Stimulated activated CD8-positive, alpha-beta memory T cell treated with anti-CD3 and anti-CD28 coated beads, Interleukin-15, amount 100 ng/mL, for 48 hours (primary cell): ENCODE measurements at regions not wholly inside any gene's neighbourhood (a gene's known extent, or its start where the extent isn't known, plus 50 kb on each side); places are given as distances from the start of the nearest gene placed in this dataset.

Experiments used
- DNase-seq, 2 donors: peaks; one replicate each; pipeline ENCODE4 v3.0.0-alpha.2; 2020; ENCODE audit warnings: low read depth in 2 of 2

DNA sequence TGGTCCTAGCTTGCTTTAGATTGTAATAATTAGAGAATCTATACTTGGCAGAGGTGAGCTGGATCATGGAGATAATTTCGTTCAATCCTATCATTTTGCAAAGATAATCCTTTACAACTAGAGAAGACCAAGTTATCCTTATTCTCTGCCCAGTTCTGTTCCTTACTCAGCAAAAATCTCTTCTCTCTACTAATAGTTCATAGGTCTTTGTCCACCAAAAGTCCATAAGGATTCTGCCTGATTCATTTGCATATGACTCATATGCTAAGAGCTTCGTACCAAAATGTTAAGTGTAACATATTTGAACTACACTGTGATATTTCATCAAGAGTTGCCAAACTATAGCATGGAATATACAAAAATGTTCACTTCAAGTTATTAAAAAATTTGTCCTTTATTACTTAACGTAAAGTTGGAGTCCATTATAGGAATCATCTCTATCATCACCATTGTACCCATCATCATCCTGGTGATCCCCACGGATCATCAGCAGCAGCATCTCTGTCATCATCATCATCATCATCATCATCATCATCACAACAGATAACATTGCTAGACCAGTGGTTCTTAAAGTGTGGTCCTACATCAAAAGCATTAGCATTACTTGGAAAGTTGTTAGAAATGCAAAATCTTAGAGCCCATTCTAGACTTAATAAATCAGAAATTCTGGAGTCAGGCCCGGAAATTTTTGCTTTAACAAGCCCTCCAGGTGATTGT lies 463.0 kb downstream of the DHX35 start:
- no peak for DNase-seq

DNA sequence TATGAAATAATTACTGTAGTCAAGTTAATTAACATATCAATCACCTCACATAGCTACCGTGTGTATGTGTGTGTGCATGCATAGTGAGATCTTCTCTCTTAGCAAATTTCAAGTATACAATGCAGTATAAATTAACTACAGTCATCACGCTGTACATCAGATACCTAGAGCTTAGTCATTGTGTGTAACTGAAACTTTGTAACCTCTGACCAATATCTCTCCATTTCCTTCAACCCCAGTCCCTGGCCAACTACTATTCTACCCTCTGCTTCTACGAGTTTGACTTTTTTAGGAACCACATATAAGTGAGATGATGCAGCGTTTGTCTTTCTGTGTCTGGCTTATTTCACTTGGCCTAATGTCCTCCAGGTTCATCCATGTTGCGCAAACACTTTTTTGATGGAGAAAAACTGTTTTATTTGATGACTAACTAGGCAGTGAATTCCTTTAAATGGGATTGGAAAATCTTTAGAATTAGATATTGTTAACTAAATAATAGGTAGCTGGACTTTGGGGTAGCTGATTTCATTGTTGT lies 459.5 kb downstream of the DHX35 start:
- no peak for DNase-seq

DNA sequence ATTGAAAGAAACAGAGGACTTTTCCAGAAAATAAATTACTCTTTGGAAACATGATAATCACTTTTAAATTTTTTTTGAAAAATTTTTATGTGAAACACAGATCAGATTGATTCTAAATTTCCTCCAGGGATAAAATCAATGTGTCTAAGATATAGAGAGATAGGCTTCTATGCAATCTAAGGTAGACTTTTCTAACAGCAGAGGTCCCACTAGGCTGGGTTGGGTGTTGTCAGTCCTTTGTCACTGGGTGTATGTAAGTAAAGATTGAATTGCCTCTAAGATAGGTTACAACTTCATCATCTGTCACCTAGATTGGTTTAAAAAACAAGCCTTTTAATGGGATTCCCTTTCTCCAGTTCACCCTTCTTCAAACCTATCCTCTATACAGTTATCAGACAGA lies 449.9 kb downstream of the DHX35 start:
- DNase-seq: no peak

DNA sequence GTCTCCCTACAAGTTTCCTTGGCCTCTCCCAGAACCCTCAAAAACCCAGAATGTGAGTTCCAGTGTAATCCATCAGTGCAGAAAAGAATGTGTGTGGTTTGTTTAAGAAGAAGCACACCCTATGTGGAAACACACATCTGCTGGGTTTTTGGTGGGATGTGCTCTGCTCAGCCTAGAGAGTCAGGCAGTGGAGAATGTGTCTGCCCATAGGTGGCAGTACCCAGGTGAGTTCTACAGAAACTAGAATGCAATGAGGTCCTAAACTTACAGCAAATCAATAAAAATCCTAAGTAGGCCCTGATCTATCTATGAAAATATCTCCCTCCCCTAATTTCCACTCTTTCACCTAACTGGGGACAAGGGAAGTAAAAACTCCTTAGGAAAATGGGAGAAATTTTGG lies 437.3 kb downstream of the DHX35 start:
- DNase-seq: no peak

DNA sequence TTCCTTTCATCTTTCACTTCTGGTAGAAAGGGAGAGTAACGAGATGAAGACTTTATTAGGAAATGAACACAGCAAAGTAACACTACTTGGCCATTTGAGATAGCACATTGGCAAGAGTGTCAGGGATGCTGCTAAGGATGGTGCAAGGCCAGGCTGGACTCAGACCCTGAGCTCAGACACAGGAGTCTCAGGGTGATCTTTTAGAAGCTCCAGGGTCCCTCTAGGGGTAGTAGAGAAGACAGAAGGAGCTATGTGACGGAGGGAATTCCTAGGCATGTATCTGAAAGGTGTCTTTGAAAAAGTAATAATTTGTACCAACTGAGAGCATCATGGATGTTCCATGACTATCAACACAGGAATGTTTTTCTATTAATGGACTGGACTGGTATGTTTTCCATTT lies 436.5 kb downstream of the DHX35 start:
- no peak for DNase-seq

DNA sequence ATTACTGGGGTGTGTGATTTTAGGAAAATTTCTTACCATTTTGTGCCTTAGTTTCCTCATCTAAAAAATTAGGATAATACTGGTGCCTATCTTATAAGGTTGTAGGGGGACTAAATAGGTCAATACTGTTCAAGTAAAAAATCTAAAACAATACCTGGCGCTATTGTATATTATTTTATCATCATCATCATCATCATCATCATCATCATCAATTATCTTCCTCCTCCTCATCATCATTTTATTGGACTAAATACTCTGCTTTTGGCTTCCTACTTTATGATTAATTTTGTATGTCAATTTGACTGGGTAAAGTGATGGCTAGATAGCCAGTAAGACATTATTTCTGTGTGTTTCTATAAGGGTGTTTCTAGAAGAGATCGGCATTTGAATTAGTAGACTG lies 435.5 kb downstream of the DHX35 start:
- DNase-seq: no peak

DNA sequence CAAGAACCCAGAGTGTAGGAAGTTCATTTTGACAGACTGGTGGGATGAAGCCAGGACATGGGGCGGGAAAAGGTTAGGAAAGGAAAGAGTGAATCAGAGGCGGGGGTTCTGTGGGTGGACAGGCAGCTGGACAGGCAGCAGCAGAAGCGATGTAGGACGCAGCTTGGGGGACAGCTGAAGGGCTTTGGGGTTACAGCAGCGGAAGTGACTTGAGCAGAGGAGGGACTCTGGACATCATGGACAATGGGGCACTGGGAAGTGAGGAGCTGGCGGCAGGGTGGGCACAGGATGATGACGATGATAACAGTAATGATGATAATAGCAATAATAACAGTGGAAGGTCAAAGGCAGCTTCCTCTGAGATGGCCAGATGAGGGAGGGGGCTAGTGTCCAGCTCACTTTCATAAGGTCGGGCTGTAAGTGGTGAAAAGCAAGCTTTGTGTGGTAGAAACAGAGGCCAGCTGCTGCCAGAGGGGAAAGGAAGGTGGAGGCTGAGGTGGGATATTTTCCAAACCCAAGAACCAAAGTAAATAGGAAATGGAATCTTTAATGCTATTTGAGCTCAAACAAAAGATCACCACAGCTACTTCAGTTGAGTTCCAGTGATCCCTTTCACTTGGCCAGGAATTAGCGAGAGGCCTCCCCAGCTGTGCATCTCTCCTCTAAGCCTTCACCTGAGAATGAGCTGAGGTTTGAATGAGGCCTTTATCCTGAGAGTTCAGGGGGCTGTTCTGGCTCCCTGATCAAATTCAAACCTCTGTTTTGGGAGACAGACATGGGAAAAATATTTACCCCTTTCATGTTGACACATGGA lies 433.5 kb downstream of the DHX35 start:
- DNase-seq: no peak

DNA sequence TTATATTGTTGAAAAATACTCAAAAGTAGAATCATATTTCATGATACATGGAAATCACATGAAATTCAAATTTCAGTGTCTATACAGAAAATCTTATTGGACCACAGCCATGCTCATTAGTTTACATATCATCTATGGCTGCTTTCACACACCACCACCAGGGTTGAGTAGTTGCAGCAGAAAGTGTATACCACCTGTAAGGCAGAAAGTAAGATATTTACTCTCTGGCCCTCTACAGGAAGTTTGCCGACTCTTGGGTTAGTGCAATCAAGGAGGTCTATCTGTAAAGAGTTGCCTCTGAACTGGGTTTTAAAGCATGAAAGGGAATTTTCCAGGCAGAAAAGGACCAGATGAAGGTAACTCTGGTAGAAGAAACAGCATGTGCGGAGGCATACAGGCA lies 432.3 kb downstream of the DHX35 start:
- no peak for DNase-seq

DNA sequence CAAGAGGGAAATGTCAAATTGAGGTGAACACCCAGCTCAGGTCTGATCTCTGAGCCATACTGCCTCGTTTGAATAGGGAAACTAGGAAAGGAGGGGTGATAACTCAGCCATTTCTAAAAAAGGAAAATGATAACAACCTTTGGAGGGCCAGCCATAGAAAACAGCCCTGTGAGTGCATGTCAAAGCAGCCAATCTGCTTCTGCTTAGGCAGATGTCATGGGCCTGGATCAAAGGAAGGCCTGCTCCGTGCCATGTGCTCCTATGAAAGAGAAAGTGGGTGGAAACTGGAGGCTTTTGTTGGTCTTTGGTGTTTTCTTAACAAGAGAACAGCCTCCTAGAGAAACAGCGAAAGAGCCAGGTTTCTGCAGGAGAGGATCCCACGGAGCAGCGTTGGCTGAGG lies 428.0 kb downstream of the DHX35 start:
- DNase-seq: no peak

DNA sequence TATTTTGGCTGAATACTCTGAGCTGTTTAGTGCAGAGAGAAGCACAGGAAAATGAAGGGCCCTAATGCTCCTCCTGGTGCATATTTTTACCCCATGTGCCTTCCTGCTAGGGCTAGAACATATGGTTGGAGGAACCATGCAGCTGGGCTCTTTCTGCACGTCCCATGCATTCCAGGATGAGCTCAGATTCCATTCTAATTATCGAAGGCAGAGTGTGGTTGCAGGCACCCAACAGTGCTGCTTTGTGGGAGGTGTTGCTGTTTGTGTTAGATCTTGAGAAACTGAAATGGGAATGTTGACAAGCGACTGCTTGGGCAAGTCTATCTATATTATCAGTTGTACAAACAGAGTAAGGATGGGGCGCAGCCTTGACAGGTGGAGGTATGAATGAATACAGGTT lies 419.5 kb downstream of the DHX35 start:
- no peak for DNase-seq

DNA sequence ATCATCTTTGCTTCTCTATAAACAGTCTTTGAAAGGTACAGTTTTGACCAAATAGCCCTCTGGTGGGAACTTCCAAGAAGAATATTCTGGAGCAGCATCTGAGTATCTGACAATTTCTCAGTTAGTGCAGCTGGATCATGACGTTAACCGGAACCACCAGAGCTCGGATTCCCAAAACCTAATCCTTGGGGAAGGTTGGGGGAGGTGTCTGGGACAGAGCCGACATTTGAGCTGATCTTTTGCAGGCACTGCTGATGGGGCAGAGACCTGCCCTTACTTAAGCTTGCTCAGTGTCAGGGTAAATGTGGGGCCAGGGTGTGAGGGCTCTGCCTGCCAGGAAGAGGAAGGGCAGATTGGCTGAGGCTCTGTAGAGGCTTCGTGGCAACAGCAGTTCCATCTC lies 416.6 kb downstream of the DHX35 start:
- no peak for DNase-seq

DNA sequence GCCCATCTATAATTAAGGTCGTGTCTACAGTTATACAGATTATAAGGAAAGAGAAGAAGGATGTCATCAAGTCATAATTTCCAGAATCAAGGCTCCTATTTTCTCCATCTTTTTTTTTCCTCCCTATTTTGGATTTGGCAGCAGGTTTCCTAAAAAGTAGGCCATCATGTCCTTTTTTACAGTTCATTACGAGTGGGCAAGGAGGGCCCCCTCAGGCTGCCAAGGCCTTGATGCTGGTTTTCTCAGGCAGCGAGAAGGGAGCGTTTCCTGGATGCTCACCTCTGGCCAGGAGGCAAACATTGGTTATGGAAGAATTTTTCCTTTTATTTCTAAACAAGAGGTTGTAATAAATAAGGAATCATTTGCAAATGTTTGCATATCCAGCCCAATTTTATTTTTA lies 414.6 kb downstream of the DHX35 start:
- no peak for DNase-seq

DNA sequence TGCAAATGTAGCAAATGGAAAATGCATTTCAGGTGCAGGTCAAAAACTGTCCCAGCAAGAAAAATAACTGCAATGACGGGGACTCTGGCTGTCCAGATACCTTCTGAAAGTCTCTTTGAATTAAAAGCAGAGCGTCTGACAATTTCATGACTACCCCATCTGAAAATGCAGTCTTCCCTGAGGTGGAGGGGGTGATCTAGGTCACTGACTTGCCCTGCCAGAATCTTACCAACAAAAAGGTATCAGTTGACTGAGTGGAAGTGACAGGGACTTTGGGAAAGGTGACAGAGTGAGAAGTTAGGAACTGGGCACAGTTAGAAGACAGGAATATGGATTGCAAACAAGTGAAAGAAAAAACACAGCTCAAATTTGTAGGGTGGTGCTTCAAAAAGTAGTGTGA lies 402.2 kb downstream of the DHX35 start:
- no peak for DNase-seq

DNA sequence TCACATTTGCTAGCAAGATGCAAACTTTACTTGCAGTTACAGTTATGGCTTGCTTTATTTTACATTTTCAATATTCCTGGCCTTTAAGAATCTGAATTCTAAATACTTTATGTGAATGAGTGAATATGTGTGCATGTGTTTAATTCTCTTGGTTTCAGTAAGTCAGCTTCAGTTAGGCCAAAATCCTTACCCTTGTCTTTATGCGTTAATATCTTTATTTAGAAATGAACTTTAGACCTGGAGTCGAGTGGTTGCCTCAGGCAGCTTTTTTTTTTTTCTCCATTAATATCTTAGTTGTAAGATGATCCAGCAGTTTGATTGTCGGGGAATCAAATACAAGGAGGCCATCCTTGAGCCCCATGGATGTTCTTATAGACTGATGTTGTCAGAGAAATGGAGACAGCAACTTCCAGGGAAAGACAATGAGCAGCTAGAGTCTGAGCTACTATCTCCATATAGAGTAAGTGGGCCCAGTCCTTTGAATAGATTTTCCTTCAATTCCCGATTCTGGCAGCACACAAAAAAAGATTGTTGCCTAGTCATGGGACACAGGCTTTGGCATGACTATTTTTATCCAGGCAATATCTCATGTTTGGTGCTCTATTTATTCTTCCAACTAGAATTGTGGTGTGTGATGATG lies 398.0 kb downstream of the DHX35 start:
- DNase-seq: no peak

DNA sequence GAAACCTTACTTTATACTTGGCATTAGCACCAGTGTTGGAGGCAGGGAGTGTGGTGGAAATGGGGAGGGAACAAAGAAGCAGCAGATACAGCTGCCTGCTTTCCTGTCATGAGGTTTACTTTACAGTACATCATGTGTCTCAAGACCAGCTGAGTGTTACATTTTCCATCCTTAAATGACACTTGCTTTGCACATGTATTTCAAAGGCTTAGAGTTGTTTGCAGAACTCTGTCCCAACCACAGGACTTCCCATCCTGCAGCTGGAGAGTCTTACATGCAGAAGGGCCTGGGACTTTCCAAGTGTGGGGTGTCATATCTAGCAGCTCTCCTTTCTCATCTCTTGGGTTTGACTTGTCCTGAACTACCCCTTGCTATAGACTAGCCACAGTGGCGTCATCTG lies 395.9 kb downstream of the DHX35 start:
- DNase-seq: no peak

DNA sequence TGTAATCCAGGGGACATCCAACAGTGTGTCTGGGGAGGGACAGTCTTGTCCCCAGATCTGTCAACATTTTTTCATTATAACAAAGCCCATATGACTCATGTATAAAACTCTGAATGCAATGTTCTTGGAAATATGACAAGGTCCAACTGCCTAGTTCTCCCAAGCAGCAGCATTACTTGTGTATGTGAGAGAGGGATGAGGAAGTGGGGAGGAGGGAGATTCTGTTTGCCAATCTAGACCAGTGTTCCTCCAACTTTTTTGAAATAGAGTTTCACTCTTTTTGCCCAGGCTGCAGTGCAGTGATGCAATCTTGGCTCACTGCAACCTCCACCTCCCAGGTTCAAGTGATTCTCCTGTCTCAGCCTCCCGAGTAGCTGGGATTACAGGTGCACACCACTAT lies 394.8 kb downstream of the DHX35 start:
- no peak for DNase-seq

DNA sequence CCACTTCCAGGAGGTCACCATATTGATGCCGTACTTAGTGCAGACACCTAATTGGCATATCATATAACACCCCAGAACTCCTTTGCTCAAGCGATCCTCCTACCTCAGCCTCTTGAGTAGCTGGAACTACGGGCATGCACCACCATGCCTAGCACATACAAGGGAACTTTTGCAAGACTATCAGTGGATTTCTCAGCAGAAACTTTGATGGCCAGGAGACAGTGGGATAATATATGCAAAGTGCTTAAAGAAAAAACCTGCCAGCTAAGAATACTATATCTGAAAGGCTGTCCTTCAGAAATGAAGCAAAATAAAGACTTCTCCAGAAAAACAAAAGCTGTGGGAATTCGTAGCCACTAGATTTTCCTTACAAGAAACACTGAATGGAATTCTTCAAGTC lies 387.1 kb downstream of the DHX35 start:
- DNase-seq: no peak

DNA sequence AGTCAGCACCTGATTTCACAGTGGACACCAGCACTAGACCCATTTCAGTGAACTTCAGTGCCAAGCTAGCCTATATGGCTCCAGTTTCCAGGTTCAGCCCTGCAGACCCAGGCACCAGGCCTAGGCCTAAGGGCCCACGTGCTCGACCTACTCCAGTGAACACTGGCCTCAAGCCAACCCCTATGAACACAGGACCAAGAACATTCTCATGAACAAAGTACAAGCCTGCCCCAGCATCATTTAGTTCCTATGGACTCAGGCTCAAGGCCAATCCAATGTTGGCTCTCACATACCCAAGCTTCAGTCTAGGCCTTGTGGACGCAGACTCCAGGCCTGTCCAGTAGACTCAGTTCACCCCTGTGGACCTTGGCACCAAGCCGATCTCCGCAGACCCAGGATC lies 385.5 kb downstream of the DHX35 start:
- DNase-seq: no peak

DNA sequence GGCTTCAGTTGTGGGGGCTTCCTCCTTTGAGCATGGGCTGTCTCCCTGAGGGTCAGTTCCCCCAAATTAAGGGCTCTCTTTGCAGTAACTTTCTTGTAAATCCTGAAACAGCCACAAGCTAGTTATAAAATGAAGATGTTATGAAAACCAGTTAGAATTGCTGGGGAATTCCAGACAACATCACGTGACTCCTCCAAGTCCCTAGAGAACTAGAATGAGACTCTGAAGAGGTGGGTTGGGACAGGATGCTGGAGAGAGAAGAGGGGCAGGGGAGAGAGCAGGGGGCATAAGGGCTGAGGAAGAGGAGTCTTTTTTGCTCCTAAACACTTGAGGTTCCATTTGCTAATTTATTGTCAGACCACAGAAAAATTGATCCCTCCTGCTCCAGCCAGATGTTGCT lies 380.3 kb downstream of the DHX35 start:
- DNase-seq: no peak

DNA sequence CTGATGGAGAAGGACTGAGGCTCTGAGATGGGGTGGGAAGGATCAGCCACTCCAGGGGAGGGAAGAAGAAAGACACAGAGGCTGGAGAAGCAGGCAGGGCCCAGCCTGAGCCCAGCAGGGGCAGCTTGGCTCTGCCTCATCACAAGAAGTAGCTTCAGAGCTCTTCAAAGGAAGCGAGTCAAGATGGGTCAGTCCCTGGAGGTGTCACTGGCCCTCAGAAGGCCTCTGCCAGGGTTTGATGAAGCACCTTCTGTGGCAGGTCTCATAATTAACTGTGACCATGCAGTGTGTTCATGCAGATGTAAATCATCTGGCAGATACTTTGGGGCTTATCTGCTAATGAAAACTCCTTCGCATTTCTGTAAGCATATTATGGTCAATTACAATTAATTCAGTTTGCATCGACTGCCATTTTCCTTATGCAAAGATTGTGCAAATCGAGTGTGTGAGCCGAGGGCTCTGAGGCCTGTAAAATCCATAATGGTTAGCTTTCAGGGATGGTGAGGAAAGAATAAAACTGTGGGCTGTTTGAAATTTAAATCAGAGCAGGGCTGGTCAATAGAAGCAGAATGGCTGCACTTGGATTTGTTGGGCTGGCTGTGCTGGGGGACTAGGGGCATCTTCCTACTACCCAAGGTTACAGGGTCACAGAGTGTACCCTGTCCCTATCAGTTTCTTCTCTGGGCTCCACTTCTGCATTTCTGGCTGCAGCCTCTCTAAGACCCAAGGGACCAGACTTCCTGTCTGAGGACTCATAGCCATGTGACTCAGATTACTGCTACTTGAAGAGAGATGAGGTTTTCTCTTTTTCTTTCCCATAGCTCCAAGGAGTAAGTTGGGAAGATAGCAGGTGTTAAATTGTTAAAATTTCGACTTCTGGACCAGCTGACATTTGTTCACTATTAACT lies 376.6 kb downstream of the DHX35 start:
- DNase-seq: no peak

DNA sequence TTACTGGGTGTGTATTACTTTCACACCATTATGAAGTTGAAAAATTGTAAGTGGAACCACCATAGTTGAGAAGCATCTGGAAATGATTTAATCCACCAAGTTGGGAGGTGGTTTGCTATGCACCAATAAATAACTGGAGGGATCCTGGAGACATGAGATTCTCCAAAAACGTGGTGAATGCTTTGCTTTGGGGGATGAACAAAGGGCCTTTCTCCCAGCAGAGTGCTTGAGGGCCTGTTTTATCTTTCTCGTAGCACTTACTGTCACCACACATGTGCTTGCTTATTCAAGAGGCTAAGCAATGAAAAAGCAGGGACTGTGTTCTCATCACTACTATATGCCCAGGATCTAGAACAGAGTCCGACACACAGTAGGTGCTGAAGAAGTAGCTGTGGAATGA lies 371.1 kb downstream of the DHX35 start:
- no peak for DNase-seq

DNA sequence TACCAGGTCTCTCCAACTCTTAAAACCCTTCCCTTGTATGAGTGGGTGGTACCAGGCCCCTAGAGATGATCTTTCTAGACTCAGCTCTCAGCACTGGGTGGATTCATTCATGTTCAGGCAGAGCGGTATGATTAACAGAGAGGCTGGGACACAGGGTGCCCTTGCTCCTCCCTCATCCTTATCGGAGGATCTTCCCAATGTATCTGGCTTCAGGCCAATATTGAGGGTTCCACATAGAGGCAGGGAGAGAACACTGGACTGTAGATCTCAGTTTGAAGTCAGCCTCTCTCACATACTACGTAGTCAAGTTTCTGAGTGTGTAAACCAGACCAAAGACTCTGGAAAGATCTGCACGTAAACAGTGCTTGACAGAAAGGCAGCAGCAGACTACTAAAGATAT lies 366.2 kb downstream of the DHX35 start:
- no peak for DNase-seq
